Activated CD4-positive, alpha-beta T cell treated with anti-CD3 and anti-CD28 coated beads, Interleukin-2, amount 10 ng/mL, durations not matched to agents 7 days and 5 days (primary cell): ENCODE measurements at regions not wholly inside any gene's neighbourhood (a gene's known extent, or its start where the extent isn't known, plus 50 kb on each side); places are given as distances from the start of the nearest gene placed in this dataset.

ENCODE experiments used
- CTCF ChIA-PET: fragments of 350-600 bp; sonication (Branson Sonifier 250); formaldehyde crosslinking; loops from one replicate; lab custom pipeline; 2021; ENCODE audit warnings: antibody characterized with exemption; lab: Charles Lee
- POLR2A ChIA-PET: fragments of 350-600 bp; sonication (Branson Sonifier 250); formaldehyde crosslinking; loops from one replicate; lab custom pipeline; 2021; ENCODE audit warnings: antibody characterized with exemption; lab: Charles Lee
- DNase-seq: peaks from one replicate; pipeline ENCODE4 v3.0.0-alpha.2; 2020
- H3K27ac Mint-ChIP-seq: one replicate; pipeline ENCODE4 v1.8.0; 2021; ENCODE audit warnings: mild to moderate bottlenecking, moderate library complexity, mixed read lengths
- H3K27me3 Mint-ChIP-seq: one replicate; pipeline ENCODE4 v1.8.0; 2021; ENCODE audit warnings: mixed read lengths
- H3K36me3 Mint-ChIP-seq: one replicate; pipeline ENCODE4 v1.8.0; 2021; ENCODE audit warnings: low read depth, mixed read lengths
- H3K4me1 Mint-ChIP-seq: one replicate; pipeline ENCODE4 v1.8.0; 2021; ENCODE audit warnings: mixed read lengths
- H3K4me3 Mint-ChIP-seq: one replicate; pipeline ENCODE4 v1.8.0; 2021; ENCODE audit warnings: mild to moderate bottlenecking, moderate library complexity, mixed read lengths
- H3K9me3 Mint-ChIP-seq: one replicate; pipeline ENCODE4 v1.8.0; 2021; ENCODE audit warnings: mixed read lengths

- Mint-ChIP-seq H3K27me3 (no peaks in the 10 kb centered on the region), H3K27ac (no peak overlapping the region), H3K36me3 (no peaks in the 10 kb centered on the region), H3K4me3 (no peak overlapping the region), H3K9me3 (peaks cover 5% of the 10 kb centered on the region), H3K4me1 (no peaks in the 10 kb centered on the region)
- ChIA-PET POLR2A (no interaction called here), CTCF (no interaction called here)
- DNase-seq: no peak
Measured at GRCh38 chr5:24720743-24721142, 76.0 kb upstream of the CDH10 start.

DNA sequence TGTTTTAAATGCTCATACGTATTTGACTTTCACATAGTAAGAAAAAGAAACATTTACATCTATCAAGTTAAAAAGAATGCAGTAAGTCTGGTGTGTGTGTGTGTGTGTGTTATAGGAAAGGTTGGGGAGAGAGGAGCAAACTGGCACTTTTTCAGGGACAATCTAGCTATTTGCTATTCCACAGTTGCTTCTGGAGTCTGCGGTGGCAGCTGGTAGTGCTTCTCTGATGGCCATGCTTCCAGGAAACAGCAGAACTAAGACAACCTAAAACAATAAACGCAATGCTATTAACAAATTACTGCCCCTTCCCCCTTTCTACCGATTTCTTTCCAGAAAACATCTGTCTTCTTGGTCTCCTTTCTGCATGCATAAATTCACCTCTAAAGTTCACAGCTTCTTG is 70.0 kb upstream of the CDH10 start:
- ChIA-PET CTCF (no interaction called here), POLR2A (no interaction called here)
- no peaks in the 10 kb centered on the region for H3K36me3 Mint-ChIP-seq
- no peak overlapping the region for H3K4me3 Mint-ChIP-seq
- no peaks in the 10 kb centered on the region for H3K27me3 Mint-ChIP-seq
- DNase-seq: no peak
- no peaks in the 10 kb centered on the region for H3K9me3 Mint-ChIP-seq
- no peak overlapping the region for H3K27ac Mint-ChIP-seq
- no peaks in the 10 kb centered on the region for H3K4me1 Mint-ChIP-seq

DNA sequence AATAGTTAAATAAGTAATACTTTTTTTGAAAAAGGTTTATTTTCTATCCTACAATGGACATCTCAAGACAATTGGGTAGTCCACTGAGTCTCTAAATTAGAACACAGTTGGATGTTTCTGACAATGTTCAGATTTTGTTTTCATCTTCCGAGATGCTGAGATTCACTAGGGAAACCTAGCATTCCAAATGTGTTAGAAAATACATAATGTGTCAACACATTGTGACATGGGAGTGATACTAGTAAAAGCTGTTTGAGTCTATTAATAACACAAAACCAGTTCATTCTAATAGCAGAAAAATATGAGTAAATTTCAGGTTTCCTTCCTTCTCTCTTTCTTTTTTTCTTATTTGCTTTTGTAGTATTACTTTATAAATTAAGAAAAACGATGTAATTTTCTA is 68.2 kb upstream of the CDH10 start:
- H3K27me3 Mint-ChIP-seq: no peaks in the 10 kb centered on the region
- H3K4me3 Mint-ChIP-seq: no peak overlapping the region
- no peaks in the 10 kb centered on the region for H3K4me1 Mint-ChIP-seq
- H3K9me3 Mint-ChIP-seq: no peaks in the 10 kb centered on the region
- ChIA-PET POLR2A (no interaction called here), CTCF (no interaction called here)
- no peak for DNase-seq
- no peaks in the 10 kb centered on the region for H3K36me3 Mint-ChIP-seq
- H3K27ac Mint-ChIP-seq: no peak overlapping the region

DNA sequence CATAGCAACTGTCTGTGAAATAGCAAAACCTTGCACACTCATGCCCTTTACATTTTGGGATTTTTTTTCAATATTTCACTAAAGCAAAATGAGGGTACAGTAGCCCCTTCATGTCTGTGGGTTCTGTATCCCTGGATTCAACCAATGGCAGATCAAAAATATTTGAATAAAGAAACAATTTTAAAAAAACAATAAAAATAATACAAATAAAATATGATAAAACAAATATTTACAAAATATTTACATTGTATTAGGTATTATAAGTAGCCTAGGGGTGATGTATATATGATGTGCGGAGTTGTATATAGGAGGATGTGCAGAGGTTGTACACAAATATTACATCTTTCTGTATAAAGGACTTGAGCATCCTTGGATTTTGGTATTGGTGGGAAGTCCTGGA is 67.3 kb upstream of the CDH10 start:
- no peaks in the 10 kb centered on the region for H3K9me3 Mint-ChIP-seq
- no peaks in the 10 kb centered on the region for H3K27me3 Mint-ChIP-seq
- CTCF ChIA-PET: no interaction called here
- no peak overlapping the region for H3K4me3 Mint-ChIP-seq
- POLR2A ChIA-PET: no interaction called here
- no peaks in the 10 kb centered on the region for H3K4me1 Mint-ChIP-seq
- H3K27ac Mint-ChIP-seq: no peak overlapping the region
- H3K36me3 Mint-ChIP-seq: no peaks in the 10 kb centered on the region
- DNase-seq: no peak

GRCh38 chr5:24703934-24704333 is 59.2 kb upstream of the CDH10 start:
- no peaks in the 10 kb centered on the region for H3K36me3 Mint-ChIP-seq
- no peak overlapping the region for H3K4me3 Mint-ChIP-seq
- H3K4me1 Mint-ChIP-seq: no peaks in the 10 kb centered on the region
- POLR2A ChIA-PET: no interaction called here
- no peak overlapping the region for H3K27ac Mint-ChIP-seq
- DNase-seq: no peak
- peaks cover 12% of the 10 kb centered on the region for H3K9me3 Mint-ChIP-seq
- H3K27me3 Mint-ChIP-seq: no peaks in the 10 kb centered on the region
- CTCF ChIA-PET: no interaction called here
